GM21526 (cell line): ENCODE measurements at regions not wholly inside any gene's neighbourhood (a gene's known extent, or its start where the extent isn't known, plus 50 kb on each side); places are given as distances from the start of the nearest gene placed in this dataset.

Experiments
- ATAC-seq: cut with Tn5 transposase; IDR thresholded peaks from one replicate; pipeline ENCODE4 v1.9.1; 2021; ENCODE audit warnings: moderate library complexity; ENCODE audit not compliant: unreplicated experiment, low FRiP score

- ATAC-seq = no peak
Observed at GRCh38 chr14:31943217-31943799, 133.8 kb upstream of the ARHGAP5 start.

- no peak for ATAC-seq
Observed at GRCh38 chr14:31943861-31944255, 133.2 kb upstream of the ARHGAP5 start.

- no peak for ATAC-seq
Observed at GRCh38 chr14:31944256-31945073, 132.6 kb upstream of the ARHGAP5 start.

GRCh38 chr14:31945074-31945613, 132.0 kb upstream of the ARHGAP5 start:
- peak; percentile 71 for ATAC-seq

- no peak for ATAC-seq
Observed at GRCh38 chr14:31945701-31946100, 131.4 kb upstream of the ARHGAP5 start.

- ATAC-seq = no peak
Observed at GRCh38 chr14:31947076-31947475, 130.0 kb upstream of the ARHGAP5 start.

GRCh38 chr14:31947680-31948595, 129.2 kb upstream of the ARHGAP5 start:
- no peak for ATAC-seq

GRCh38 chr14:31949709-31950108, 127.4 kb upstream of the ARHGAP5 start:
- no peak for ATAC-seq

- no peak for ATAC-seq
Observed at GRCh38 chr14:31950331-31950730, 126.8 kb upstream of the ARHGAP5 start.

- no peak for ATAC-seq
Observed at GRCh38 chr14:31950764-31951637, 126.1 kb upstream of the ARHGAP5 start.

- ATAC-seq = no peak
Observed at GRCh38 chr14:31951638-31951964, 125.5 kb upstream of the ARHGAP5 start.

- ATAC-seq = no peak
Observed at GRCh38 chr14:31952573-31952972, 124.5 kb upstream of the ARHGAP5 start.

- ATAC-seq = no peak
Observed at GRCh38 chr14:31953210-31953609, 123.9 kb upstream of the ARHGAP5 start.

- no peak for ATAC-seq
Observed at GRCh38 chr14:31954991-31955390, 122.1 kb upstream of the ARHGAP5 start.

- no peak for ATAC-seq
Observed at GRCh38 chr14:31955936-31956579, 121.0 kb upstream of the ARHGAP5 start.

GRCh38 chr14:31957565-31957964, 119.5 kb upstream of the ARHGAP5 start:
- no peak for ATAC-seq

GRCh38 chr14:31960039-31960438, 117.1 kb upstream of the ARHGAP5 start:
- no peak for ATAC-seq

GRCh38 chr14:31961896-31962295, 115.2 kb upstream of the ARHGAP5 start:
- no peak for ATAC-seq

GRCh38 chr14:31962920-31963319, 114.2 kb upstream of the ARHGAP5 start:
- no peak for ATAC-seq

GRCh38 chr14:31963587-31963986, 113.5 kb upstream of the ARHGAP5 start:
- no peak for ATAC-seq
